GM12878 (cell line): ENCODE measurements at regions not wholly inside any gene's neighbourhood (a gene's known extent, or its start where the extent isn't known, plus 50 kb on each side); places are given as distances from the start of the nearest gene placed in this dataset.

ENCODE experiments used
- ATAC-seq: fragments of 200-7000 bp; cut with Tn5 transposase; 3 replicates; pipeline ENCODE4 v1.9.1; 2020; ENCODE audit warnings: mild to moderate bottlenecking, moderate library complexity
- BruUV-seq: library from RNA; stranded (reverse); fragments of 400-500 nt; replicated peaks from 2 replicates; lab custom pipeline; 2021; lab: Mats Ljungman, UMichigan
- CTCF ChIA-PET: fragments of 300-600 bp; sonication (Branson Sonifier 250); formaldehyde crosslinking; extraction: SDS; loops from one replicate; lab custom pipeline; 2021; ENCODE audit warnings: inconsistent platforms; lab: Yijun Ruan, JAX
- POLR2A ChIA-PET: fragments of 350-600 bp; formaldehyde crosslinking; extraction: SDS; loops from one replicate; lab custom pipeline; 2021; ENCODE audit warnings: inconsistent platforms; lab: Charles Lee
- RAD21 ChIA-PET: fragments of 300-600 bp; sonication (Branson Sonifier 250); formaldehyde crosslinking; loops from one replicate; lab custom pipeline; 2023; ENCODE audit warnings: antibody characterized with exemption; ENCODE audit not compliant: unreplicated experiment; lab: Charles Lee
- SMC1A ChIA-PET: fragments of 300-600 bp; sonication (Branson Sonifier 250); formaldehyde crosslinking; loops from one replicate; lab custom pipeline; 2023; ENCODE audit not compliant: unreplicated experiment, uncharacterized antibody; lab: Charles Lee
- DNase-seq: peaks from one replicate; pipeline ENCODE4 v3.0.0-alpha.2; 2011; ENCODE audit warnings: low read depth, low spot score
- FAIRE-seq: peaks from 3 replicates; lab custom pipeline; 2011; peaks lifted over from hg19 to GRCh38; lab: Jason Lieb, UNC
- H2AFZ ChIP-seq: 2 replicates; pipeline ENCODE4 v1.6.0; 2011; ENCODE audit warnings: low read depth, low read length, control low read depth; ENCODE audit not compliant: control insufficient read depth
- H3K27ac ChIP-seq: 2 replicates; pipeline ENCODE4 v1.5.1; 2011; ENCODE audit warnings: control low read depth; ENCODE audit not compliant: control insufficient read depth, insufficient read depth
- H3K27me3 ChIP-seq, 2 experiments: replicated peaks in 1 of 2; 2 replicates each; pipeline versions ENCODE4 v1.6.0 to v1.6.1; 2011; ENCODE audit warnings: low read length in 1 of 2; ENCODE audit not compliant: control insufficient read depth in 2 of 2, insufficient read depth in 2 of 2
- H3K36me3 ChIP-seq, 2 experiments: 2 replicates each; pipeline ENCODE4 v1.5.1; 2011; ENCODE audit warnings: low read length in 1 of 2; ENCODE audit not compliant: control insufficient read depth in 2 of 2, insufficient read depth in 2 of 2
- H3K4me1 ChIP-seq: 2 replicates; pipeline ENCODE4 v1.6.1; 2011; ENCODE audit warnings: mild to moderate bottlenecking, low read length, moderate library complexity, mixed read lengths; ENCODE audit not compliant: control insufficient read depth, insufficient read depth
- H3K4me2 ChIP-seq: 2 replicates; pipeline ENCODE4 v1.6.0; 2011; ENCODE audit warnings: control low read depth; ENCODE audit not compliant: control insufficient read depth, insufficient read depth
- H3K4me3 ChIP-seq: fragments of 200-600 bp; sonication (generic); 2 replicates; pipeline ENCODE4 v1.5.1; 2016
- H3K79me2 ChIP-seq: 2 replicates; pipeline ENCODE4 v1.6.0; 2011; ENCODE audit warnings: low read length; ENCODE audit not compliant: control insufficient read depth, insufficient read depth
- H3K9ac ChIP-seq: 2 replicates; pipeline ENCODE4 v1.8.0; 2011; ENCODE audit warnings: low read length, control low read depth, mixed read lengths; ENCODE audit not compliant: control insufficient read depth, insufficient read depth
- H3K9me3 ChIP-seq: replicated peaks from 3 replicates; pipeline ENCODE4 v1.5.1; 2011; ENCODE audit warnings: mild to moderate bottlenecking, low read length; ENCODE audit not compliant: control insufficient read depth, insufficient read depth
- H4K20me1 ChIP-seq: 2 replicates; pipeline ENCODE4 v1.6.0; 2011; ENCODE audit not compliant: control insufficient read depth, insufficient read depth
- CREB1 ChIP-seq: IDR thresholded peaks from 2 replicates; pipeline ENCODE4 v1.6.1; 2012; ENCODE audit warnings: low read depth, mild to moderate bottlenecking, inconsistent platforms
- E4F1 ChIP-seq: fragments of 450-650 bp; IDR thresholded peaks from 2 replicates; pipeline ENCODE4 v1.6.1; 2018; ENCODE audit warnings: borderline replicate concordance, mild to moderate bottlenecking; ENCODE audit not compliant: partially characterized antibody
- ESRRA ChIP-seq: IDR thresholded peaks from 2 replicates; pipeline ENCODE4 v1.6.1; 2012; ENCODE audit warnings: mild to moderate bottlenecking, low read length, improper control_type of control experiment
- MTA2 ChIP-seq: fragments of 450-650 bp; IDR thresholded peaks from 2 replicates; pipeline ENCODE4 v1.6.1; 2016; ENCODE audit warnings: low read depth, mild to moderate bottlenecking, moderate library complexity
- SPI1 ChIP-seq: IDR thresholded peaks from 2 replicates; pipeline ENCODE4 v1.6.1; 2011; ENCODE audit warnings: low read depth, mild to moderate bottlenecking, low read length, moderate library complexity, borderline replicate concordance; ENCODE audit not compliant: insufficient read depth
- WGBS: methylation state at CpG from one replicate; pipeline ENCODE4 v1.1.6; 2016; ENCODE audit warnings: low lambda C conversion rate; ENCODE audit not compliant: insufficient replicate concordance, insufficient coverage; ENCODE audit errors: missing lambda C conversion rate; 5-methylcytosine and 5-hydroxymethylcytosine counted together
- in situ Hi-C: fragments of 300-500 bp; cut with MboI; formaldehyde crosslinking; loops from 9 replicates; pipeline ENCODE4 v1.14.3; 2018; ENCODE audit warnings: mixed read lengths
- intact Hi-C: fragments of 100-400 bp; cut with micrococcal nuclease; formaldehyde crosslinking; loops from one replicate; pipeline ENCODE4 v1.14.2; 2022; ENCODE audit not compliant: unreplicated experiment

GRCh38 chr15:62848632-62849050 lies 193.9 kb upstream of the TPM1 start:
- 46% methylated on average over 5 of the region's 5 CpGs for WGBS

More at GRCh38 chr15:62848632-62849050, 193.9 kb upstream of the TPM1 start:
- POLR2A ChIA-PET: no interaction called here
- RAD21 ChIA-PET: interaction anchor here (1.1 to 1.4 kb wide), 2 partner anchors 239 to 244 kb away, joined by 3 to 4 read pairs; no protein-coding TSS in a partner anchor
- intact Hi-C loops (loop anchor here (2.0 kb wide), 1 partner anchor 244 kb away; no protein-coding TSS in a partner anchor), in situ Hi-C loops (loop anchor here (10.0 kb wide), 1 partner anchor 246 kb away; no protein-coding TSS in a partner anchor)
- H3K27ac ChIP-seq: no peak overlapping the region
- no peak for DNase-seq
- SMC1A ChIA-PET: interaction anchor here (1.2 kb wide), 1 partner anchor 26 kb away, joined by 3 read pairs; no protein-coding TSS in a partner anchor
- H3K9ac ChIP-seq: no peak overlapping the region
- H3K4me2 ChIP-seq: no peak overlapping the region
- FAIRE-seq: no peak
- ATAC-seq: no peak
- H3K4me3 ChIP-seq: no peak overlapping the region
- peaks cover 0 to 4% of the 10 kb centered on the region in 2 experiments; a peak in 2 of 4 replicates for H3K27me3 ChIP-seq
- TF ChIP-seq MTA2: no peak
- TF ChIP-seq CREB1: no peak
- TF ChIP-seq SPI1: no peak
- no peak for TF ChIP-seq E4F1
- TF ChIP-seq ESRRA: no peak
- H4K20me1 ChIP-seq: no peaks in the 10 kb centered on the region
- no peaks in the 10 kb centered on the region for H3K36me3 ChIP-seq
- CTCF ChIA-PET: interaction anchor here (1.4 kb wide), 1 partner anchor 18 kb away, joined by 3 read pairs; no protein-coding TSS in a partner anchor
- no peaks in the 10 kb centered on the region for H3K9me3 ChIP-seq
- no peaks in the 10 kb centered on the region for H3K79me2 ChIP-seq
- H3K4me1 ChIP-seq: no peaks in the 10 kb centered on the region
- BruUV-seq: no TSS peak
- H2AFZ ChIP-seq: no peak overlapping the region
